ENCODE measurements at regions not wholly inside any gene's neighbourhood (a gene's known extent, or its start where the extent isn't known, plus 50 kb on each side); places are given as distances from the start of the nearest gene placed in this dataset.

GRCh38 chr20:48394415-48395081 is 433.3 kb downstream of the PREX1 start (continued):
- TF ChIP-seq MAX (IDR thresholded peaks at IDR 0.05), result peak; percentile 66; the same call in 1 of the 2 replicates
- no peak for TF ChIP-seq ZNF180 (CRISPR knock-in tag; IDR thresholded peaks at IDR 0.05; ENCODE audit: borderline replicate concordance, low read depth)
- no peak for TF ChIP-seq ZNF713 (CRISPR knock-in tag; IDR thresholded peaks at IDR 0.05)
- TF ChIP-seq ZNF746 (CRISPR knock-in tag; IDR thresholded peaks at IDR 0.05), result no peak; the same call in 1 of the 2 replicates
- TF ChIP-seq HMG20B (CRISPR knock-in tag; conservative IDR thresholded peaks at IDR 0.05), result 0 out of 2 replicates have a peak, but pooled peaks have one; percentile 24
- peak; percentile 100 for TF ChIP-seq SNAI1 (CRISPR knock-in tag; IDR thresholded peaks at IDR 0.05; ENCODE audit: borderline replicate concordance)
- TF ChIP-seq ZNF251 (CRISPR knock-in tag; IDR thresholded peaks at IDR 0.05), result no peak
- no peak for TF ChIP-seq PRMT3 (CRISPR knock-in tag; IDR thresholded peaks at IDR 0.05; ENCODE audit: borderline replicate concordance, low read depth)
- TF ChIP-seq ZKSCAN8 (CRISPR knock-in tag; IDR thresholded peaks at IDR 0.05; ENCODE audit: borderline replicate concordance), result no peak
- TF ChIP-seq ZNF496 (CRISPR knock-in tag; IDR thresholded peaks at IDR 0.05; ENCODE audit: insufficient replicate concordance), result no peak
- TF ChIP-seq RARA (CRISPR knock-in tag; IDR thresholded peaks at IDR 0.05), result peak; percentile 97
- TF ChIP-seq ZBTB39 (CRISPR knock-in tag; IDR thresholded peaks at IDR 0.05), result peak; percentile 78; the same call in 1 of the 2 replicates
- TF ChIP-seq TFDP1 (CRISPR knock-in tag; IDR thresholded peaks at IDR 0.05; ENCODE audit: borderline replicate concordance), result no peak
- TF ChIP-seq ZSCAN29 (CRISPR knock-in tag; conservative IDR thresholded peaks at IDR 0.05), result no peak
- TF ChIP-seq HIVEP1 (CRISPR knock-in tag; IDR thresholded peaks at IDR 0.05), result peak; percentile 74
- TF ChIP-seq SP140L (CRISPR knock-in tag; IDR thresholded peaks at IDR 0.05; ENCODE audit: borderline replicate concordance), result no peak
- TF ChIP-seq FOXO1 (CRISPR knock-in tag; IDR thresholded peaks at IDR 0.05), result peak; percentile 66
- 0 out of 2 replicates have a peak, but pooled peaks have one; percentile 44 for TF ChIP-seq DNMT1 (CRISPR knock-in tag; IDR thresholded peaks at IDR 0.05)
- TF ChIP-seq KDM1A (CRISPR knock-in tag; IDR thresholded peaks at IDR 0.05), result peak; percentile 98
- no peak for TF ChIP-seq ZNF280B (CRISPR knock-in tag; IDR thresholded peaks at IDR 0.05; ENCODE audit: borderline replicate concordance)
- peak; percentile 34; the same call in 1 of the 2 replicates for TF ChIP-seq ZNF512 (CRISPR knock-in tag; IDR thresholded peaks at IDR 0.05)
- TF ChIP-seq PAX8 (CRISPR knock-in tag; IDR thresholded peaks at IDR 0.05; ENCODE audit: borderline replicate concordance), result no peak
- no peak for TF ChIP-seq SNAPC2 (CRISPR knock-in tag; IDR thresholded peaks at IDR 0.05)
